LNCAP (cell line): ENCODE measurements at regions not wholly inside any gene's neighbourhood (a gene's known extent, or its start where the extent isn't known, plus 50 kb on each side); places are given as distances from the start of the nearest gene placed in this dataset.

Experiments
- CTCF ChIP-seq: fragments of 450-650 bp; IDR thresholded peaks from 2 replicates; pipeline ENCODE4 v1.5.1; 2017; ENCODE audit warnings: mild to moderate bottlenecking

GRCh38 chr20:11172881-11173280, 499.1 kb upstream of the JAG1 start:
- TF ChIP-seq CTCF: no peak

- no peak for TF ChIP-seq CTCF
These were observed 500.1 kb upstream of the JAG1 start for GRCh38 chr20:11173916-11174315.

GRCh38 chr20:11174861-11175260, 501.1 kb upstream of the JAG1 start:
- no peak for TF ChIP-seq CTCF

GRCh38 chr20:11176431-11176830, 502.6 kb upstream of the JAG1 start:
- no peak for TF ChIP-seq CTCF

- TF ChIP-seq CTCF: no peak
These were observed 505.3 kb upstream of the JAG1 start for GRCh38 chr20:11178946-11179654.

- TF ChIP-seq CTCF: no peak
These were observed 506.4 kb upstream of the JAG1 start for GRCh38 chr20:11180186-11180585.

GRCh38 chr20:11181966-11182365, 508.2 kb upstream of the JAG1 start:
- TF ChIP-seq CTCF: no peak

- TF ChIP-seq CTCF: no peak
These were observed 508.9 kb upstream of the JAG1 start for GRCh38 chr20:11182720-11183119.
